ENCODE measurements at regions not wholly inside any gene's neighbourhood (a gene's known extent, or its start where the extent isn't known, plus 50 kb on each side); places are given as distances from the start of the nearest gene placed in this dataset.
"Not testable (repeated sequence)": the region's sequence is repeated elsewhere in the genome, so short reads cannot be mapped to it uniquely, and the experiment has no call there.

DNA sequence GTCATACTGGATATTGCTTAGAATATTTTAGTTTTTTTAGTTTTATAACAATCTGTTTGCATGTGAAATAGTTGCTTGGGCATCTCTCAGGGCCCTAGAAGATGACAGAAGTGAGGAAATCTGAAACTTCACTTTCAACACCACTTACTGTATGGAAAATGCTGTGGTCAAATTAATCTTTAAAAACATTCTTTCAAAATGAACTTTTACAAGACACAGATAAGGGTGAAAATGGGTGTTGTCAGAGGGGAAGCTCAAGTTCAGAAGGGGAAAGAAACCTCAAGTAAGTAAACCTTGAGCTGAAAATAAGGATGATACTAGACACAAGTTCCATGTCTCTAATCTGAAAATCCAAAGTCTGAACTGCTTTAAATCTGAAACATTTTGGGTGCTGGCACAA is 1840.1 kb upstream of the RAG2 start:
- peaks cover 10% of the 10 kb centered on the region for H3K9me3 Mint-ChIP-seq
- no peak for DNase-seq
- H3K4me1 Mint-ChIP-seq, result no peaks in the 10 kb centered on the region
- H3K36me3 Mint-ChIP-seq (ENCODE audit: low read depth), result no peaks in the 10 kb centered on the region
- H3K4me3 Mint-ChIP-seq, result no peak overlapping the region
- H3K27ac Mint-ChIP-seq, result no peak overlapping the region
- ChIA-PET POLR2A (no interaction called here), CTCF (no interaction called here)
- no peaks in the 10 kb centered on the region for H3K27me3 Mint-ChIP-seq

DNA sequence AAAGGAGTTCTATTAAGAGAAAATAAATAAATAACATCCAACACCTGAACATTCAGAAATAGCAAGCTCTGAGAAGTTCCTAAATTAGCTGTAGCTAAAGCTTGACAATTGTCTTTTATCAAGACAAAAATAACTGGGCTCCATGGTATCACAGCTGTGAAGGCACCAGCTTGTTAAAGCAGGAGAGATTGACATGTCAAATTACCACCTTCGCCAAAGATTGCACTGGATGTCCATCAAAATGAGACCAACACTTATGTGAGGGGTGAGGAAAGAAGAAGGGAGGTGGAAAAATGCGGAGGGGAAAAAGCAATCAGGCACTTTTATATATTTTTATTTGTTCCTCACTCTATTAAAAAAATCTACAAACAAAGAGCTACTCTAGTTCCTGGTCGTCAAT is 1827.5 kb upstream of the RAG2 start:
- no peaks in the 10 kb centered on the region for H3K36me3 Mint-ChIP-seq (ENCODE audit: low read depth)
- no peak for DNase-seq
- peaks cover 5% of the 10 kb centered on the region for H3K9me3 Mint-ChIP-seq
- no peak overlapping the region for H3K27ac Mint-ChIP-seq
- no peaks in the 10 kb centered on the region for H3K27me3 Mint-ChIP-seq
- H3K4me3 Mint-ChIP-seq, result no peak overlapping the region
- CTCF ChIA-PET, result no interaction called here
- POLR2A ChIA-PET, result no interaction called here
- H3K4me1 Mint-ChIP-seq, result no peaks in the 10 kb centered on the region

DNA sequence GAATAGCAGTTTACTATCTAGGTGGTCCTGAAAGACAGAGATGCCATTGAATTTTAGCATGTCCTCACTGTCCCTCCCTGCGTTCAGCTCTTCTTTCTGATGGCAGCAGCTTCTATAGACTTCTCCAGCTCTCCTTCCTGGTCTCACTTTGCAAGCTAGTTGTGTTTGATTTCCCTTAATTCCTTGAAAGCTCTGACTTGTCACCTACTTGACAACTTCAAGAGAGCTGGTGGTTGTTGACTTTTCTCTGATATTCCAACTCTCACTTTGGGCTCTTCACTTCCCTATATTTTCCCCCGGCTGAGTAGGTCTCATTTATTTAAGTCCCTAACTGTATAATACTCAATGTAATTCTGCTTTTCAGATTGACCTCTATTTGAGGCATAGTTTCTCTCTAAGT is 1825.0 kb upstream of the RAG2 start:
- ChIA-PET CTCF (no interaction called here), POLR2A (no interaction called here)
- H3K9me3 Mint-ChIP-seq, result peaks cover 6% of the 10 kb centered on the region
- H3K4me3 Mint-ChIP-seq, result no peak overlapping the region
- H3K27ac Mint-ChIP-seq, result no peak overlapping the region
- H3K36me3 Mint-ChIP-seq (ENCODE audit: low read depth), result no peaks in the 10 kb centered on the region
- no peak for DNase-seq
- no peaks in the 10 kb centered on the region for H3K4me1 Mint-ChIP-seq
- no peaks in the 10 kb centered on the region for H3K27me3 Mint-ChIP-seq

DNA sequence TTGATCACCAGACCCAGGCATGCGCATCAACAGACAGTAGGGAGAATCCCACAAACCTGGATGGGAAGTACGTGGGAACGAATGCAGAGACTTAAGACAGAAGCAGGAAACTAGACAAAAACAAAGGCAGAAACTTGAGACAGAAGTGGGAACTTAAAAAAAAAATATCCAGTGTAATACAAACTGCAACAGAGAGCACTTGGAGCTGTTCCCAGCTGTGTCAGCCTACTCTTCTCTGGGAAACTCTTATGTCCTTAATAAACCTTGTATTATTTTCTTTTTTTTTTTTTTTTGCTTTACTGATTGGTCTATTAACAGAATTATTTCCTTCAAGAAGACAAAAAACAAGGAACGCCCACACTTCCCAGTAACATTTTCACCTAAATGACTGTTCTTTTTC is 1818.1 kb upstream of the RAG2 start:
- Mint-ChIP-seq H3K36me3 (ENCODE audit: low read depth) (no peaks in the 10 kb centered on the region), H3K4me1 (no peaks in the 10 kb centered on the region), H3K4me3 (no peak overlapping the region), H3K9me3 (peaks cover 32% of the 10 kb centered on the region), H3K27me3 (no peaks in the 10 kb centered on the region), H3K27ac (no peak overlapping the region)
- DNase-seq, result no peak
- ChIA-PET POLR2A (no interaction called here), CTCF (no interaction called here)

DNA sequence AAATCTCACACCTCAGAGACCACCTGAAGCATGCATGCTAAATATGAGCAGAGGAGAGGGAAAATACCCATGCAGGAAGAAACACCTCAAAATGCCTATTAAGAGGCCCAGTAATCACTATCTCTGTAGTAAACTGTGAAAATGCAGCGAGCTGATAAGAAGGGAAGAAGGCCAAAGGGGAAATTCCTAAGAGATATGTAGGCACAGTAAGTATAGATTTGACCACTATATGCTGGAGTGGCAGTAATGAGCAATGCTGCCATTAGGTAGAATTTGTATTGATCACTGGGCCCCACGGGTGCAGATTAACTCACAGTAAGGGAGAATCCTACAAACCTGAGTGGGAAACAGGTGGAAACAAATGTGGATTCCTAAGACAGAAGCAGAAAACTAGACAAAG is 1813.1 kb upstream of the RAG2 start:
- Mint-ChIP-seq H3K36me3 (ENCODE audit: low read depth) (no peaks in the 10 kb centered on the region), H3K4me1 (no peaks in the 10 kb centered on the region), H3K27me3 (no peaks in the 10 kb centered on the region), H3K27ac (no peak overlapping the region), H3K4me3 (no peak overlapping the region), H3K9me3 (peaks cover 28% of the 10 kb centered on the region)
- ChIA-PET CTCF (no interaction called here), POLR2A (no interaction called here)
- no peak for DNase-seq

DNA sequence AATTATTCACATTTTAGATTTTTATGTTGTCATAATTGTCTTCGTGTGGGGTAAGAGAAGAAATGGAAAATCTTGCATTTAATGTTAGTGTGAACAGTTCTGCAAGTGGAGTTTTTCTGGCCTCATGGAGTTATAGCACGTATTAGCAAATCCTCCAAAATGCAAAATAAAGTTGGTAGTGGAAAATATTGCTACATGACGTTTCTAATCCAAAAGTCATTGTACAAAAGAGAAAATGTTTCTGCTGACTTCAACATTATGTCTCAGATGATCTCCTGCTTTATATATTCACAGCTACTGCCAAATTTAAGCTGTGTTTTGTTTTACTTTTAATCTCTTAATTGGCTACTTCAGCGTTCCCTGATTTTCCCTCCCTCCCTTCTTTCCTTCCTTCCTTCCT is 1804.0 kb upstream of the RAG2 start:
- H3K9me3 Mint-ChIP-seq, result peaks cover 11% of the 10 kb centered on the region
- CTCF ChIA-PET, result no interaction called here
- no peaks in the 10 kb centered on the region for H3K27me3 Mint-ChIP-seq
- POLR2A ChIA-PET, result no interaction called here
- H3K4me1 Mint-ChIP-seq, result no peaks in the 10 kb centered on the region
- H3K36me3 Mint-ChIP-seq (ENCODE audit: low read depth), result no peaks in the 10 kb centered on the region
- H3K4me3 Mint-ChIP-seq, result no peak overlapping the region
- no peak for DNase-seq
- no peak overlapping the region for H3K27ac Mint-ChIP-seq

DNA sequence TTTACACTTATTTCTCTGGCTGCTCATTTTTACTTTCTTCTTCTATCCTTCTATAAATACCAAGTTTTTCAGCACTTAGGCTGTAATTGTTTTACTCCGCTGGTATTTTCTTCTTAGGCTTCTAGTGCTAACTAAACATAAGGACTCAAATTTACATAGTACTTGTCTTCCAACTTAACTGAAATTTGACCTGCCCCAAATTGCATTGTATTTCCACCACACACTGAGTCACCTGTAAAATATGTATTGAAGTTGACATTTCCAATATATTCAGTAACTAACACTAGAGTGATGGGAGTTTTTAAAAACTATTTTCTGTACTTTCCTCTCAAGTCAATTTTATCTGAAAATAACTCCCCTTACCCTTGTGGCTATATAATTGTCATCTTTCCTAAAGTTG is 1794.1 kb upstream of the RAG2 start:
- no peaks in the 10 kb centered on the region for H3K36me3 Mint-ChIP-seq (ENCODE audit: low read depth)
- no peak for DNase-seq
- POLR2A ChIA-PET, result no interaction called here
- H3K4me3 Mint-ChIP-seq, result no peak overlapping the region
- no peaks in the 10 kb centered on the region for H3K27me3 Mint-ChIP-seq
- no peaks in the 10 kb centered on the region for H3K4me1 Mint-ChIP-seq
- H3K27ac Mint-ChIP-seq, result no peak overlapping the region
- CTCF ChIA-PET, result no interaction called here
- peaks cover 7% of the 10 kb centered on the region for H3K9me3 Mint-ChIP-seq

DNA sequence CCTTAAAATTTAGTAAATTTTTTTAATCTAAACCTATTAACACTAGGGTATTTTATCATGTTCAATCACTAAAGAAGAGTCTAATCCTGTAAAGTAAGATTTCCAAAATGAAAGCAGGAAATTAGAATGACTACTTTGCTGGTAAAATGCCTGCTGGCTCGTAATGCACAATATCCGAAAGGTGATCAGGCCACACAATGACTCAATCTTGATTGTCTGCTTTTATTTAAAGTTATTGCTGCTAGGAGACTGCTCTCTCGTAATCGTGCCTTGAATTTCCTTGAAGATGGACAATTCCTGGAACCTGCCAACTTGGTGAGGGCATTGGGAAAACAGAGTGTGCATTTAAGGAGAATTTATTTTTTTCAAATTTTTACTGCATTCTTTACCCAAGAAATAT is 1786.5 kb upstream of the RAG2 start:
- no peaks in the 10 kb centered on the region for H3K4me1 Mint-ChIP-seq
- H3K36me3 Mint-ChIP-seq (ENCODE audit: low read depth), result no peaks in the 10 kb centered on the region
- no peak overlapping the region for H3K4me3 Mint-ChIP-seq
- DNase-seq, result no peak
- no peaks in the 10 kb centered on the region for H3K27me3 Mint-ChIP-seq
- no peak overlapping the region for H3K27ac Mint-ChIP-seq
- ChIA-PET CTCF (no interaction called here), POLR2A (no interaction called here)
- H3K9me3 Mint-ChIP-seq, result peaks cover 2% of the 10 kb centered on the region

DNA sequence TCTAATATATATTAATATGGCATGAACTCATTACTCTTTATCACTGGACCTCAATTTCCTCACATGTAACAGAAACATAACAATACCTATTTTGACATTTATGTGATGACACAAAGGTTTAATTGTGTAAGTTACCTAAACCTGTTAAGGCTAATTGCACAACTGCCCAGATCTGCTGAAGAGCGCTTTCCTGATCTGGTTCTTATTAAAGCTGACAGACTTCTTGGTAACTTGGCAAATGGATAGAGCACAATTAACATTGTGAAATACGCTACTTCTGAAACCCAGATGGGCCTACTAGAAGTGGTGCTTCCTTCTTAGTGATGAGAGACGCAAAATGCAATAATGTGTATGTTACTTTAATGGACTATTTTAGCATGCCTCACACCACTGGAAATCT is 1767.2 kb upstream of the RAG2 start:
- Mint-ChIP-seq H3K4me3 (no peak overlapping the region), H3K36me3 (ENCODE audit: low read depth) (no peaks in the 10 kb centered on the region)

DNA sequence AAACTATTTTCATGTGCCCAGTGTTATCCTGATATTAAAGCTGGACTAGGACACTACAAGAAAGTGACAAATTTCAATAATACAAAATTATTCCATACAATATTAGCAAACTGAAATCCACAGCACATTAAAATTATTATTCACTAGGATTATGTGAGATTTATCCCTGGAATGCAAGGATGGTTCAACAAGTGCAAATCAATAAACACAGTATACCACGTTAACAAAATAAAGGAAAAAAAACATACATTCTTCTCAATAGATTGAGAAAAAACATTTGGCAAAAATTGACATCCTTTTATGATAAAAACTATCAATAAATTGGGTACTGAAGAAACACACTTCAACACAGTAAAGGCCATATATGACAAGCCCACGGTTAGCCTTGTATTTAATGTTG is 1758.2 kb upstream of the RAG2 start:
- Mint-ChIP-seq H3K4me3 (no peak overlapping the region), H3K27me3 (no peaks in the 10 kb centered on the region), H3K27ac (no peak overlapping the region), H3K36me3 (ENCODE audit: low read depth) (no peaks in the 10 kb centered on the region), H3K9me3 (peaks cover 4% of the 10 kb centered on the region), H3K4me1 (no peaks in the 10 kb centered on the region)
- CTCF ChIA-PET, result no interaction called here
- no peak for DNase-seq
- POLR2A ChIA-PET, result no interaction called here

More for the DNA sequence above, 1767.2 kb upstream of the RAG2 start:
- no peak for DNase-seq
- Mint-ChIP-seq H3K27ac (no peak overlapping the region), H3K27me3 (no peaks in the 10 kb centered on the region), H3K9me3 (peaks cover 13% of the 10 kb centered on the region), H3K4me1 (no peaks in the 10 kb centered on the region)
- ChIA-PET POLR2A (no interaction called here), CTCF (no interaction called here)

DNA sequence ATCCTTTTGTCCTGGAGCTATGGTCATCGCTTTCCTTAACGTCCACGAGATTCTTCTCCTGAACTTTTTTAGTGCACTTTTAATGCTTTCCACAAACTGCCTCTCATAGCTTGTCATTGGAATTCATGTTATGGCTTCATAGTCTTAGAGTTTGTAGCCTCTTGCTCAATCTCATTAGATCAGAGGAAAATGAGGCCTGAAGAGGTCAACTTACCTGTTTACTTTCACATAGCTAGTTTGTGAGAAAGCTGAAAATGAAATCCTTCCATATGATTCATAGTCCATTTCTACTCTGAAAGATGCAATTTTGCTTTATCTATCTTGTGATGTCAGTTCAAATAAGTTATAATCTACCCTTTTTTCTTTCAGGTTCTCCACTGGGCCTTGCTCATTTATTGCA is 1747.2 kb upstream of the RAG2 start:
- POLR2A ChIA-PET, result no interaction called here
- Mint-ChIP-seq H3K27ac (no peak overlapping the region), H3K4me1 (no peaks in the 10 kb centered on the region), H3K27me3 (no peaks in the 10 kb centered on the region), H3K9me3 (peaks cover 15% of the 10 kb centered on the region), H3K4me3 (no peak overlapping the region), H3K36me3 (ENCODE audit: low read depth) (no peaks in the 10 kb centered on the region)
- DNase-seq, result no peak
- CTCF ChIA-PET, result no interaction called here

DNA sequence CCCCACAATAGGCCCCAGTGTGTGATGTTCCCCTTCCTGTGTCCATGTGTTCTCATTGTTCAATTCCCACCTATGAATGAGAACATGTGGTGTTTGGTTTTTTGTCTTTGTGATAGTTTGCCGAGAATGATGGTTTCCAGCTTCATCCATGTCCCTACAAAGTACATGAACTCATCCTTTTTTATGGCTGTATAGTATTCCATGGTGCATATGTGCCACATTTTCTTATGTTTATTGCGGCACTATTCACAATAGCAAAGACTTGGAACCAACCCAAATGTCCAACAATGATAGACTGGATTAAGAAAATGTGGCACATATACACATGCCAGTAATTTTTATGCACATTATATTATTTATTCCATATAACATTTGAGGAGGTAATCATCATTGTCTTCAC is 1743.6 kb upstream of the RAG2 start:
- H3K27ac Mint-ChIP-seq; H3K36me3 Mint-ChIP-seq (ENCODE audit: low read depth); DNase-seq; H3K27me3 Mint-ChIP-seq; H3K4me1 Mint-ChIP-seq; CTCF ChIA-PET; POLR2A ChIA-PET; H3K4me3 Mint-ChIP-seq: not testable (repeated sequence)
- peaks cover 16% of the 10 kb centered on the region for H3K9me3 Mint-ChIP-seq

DNA sequence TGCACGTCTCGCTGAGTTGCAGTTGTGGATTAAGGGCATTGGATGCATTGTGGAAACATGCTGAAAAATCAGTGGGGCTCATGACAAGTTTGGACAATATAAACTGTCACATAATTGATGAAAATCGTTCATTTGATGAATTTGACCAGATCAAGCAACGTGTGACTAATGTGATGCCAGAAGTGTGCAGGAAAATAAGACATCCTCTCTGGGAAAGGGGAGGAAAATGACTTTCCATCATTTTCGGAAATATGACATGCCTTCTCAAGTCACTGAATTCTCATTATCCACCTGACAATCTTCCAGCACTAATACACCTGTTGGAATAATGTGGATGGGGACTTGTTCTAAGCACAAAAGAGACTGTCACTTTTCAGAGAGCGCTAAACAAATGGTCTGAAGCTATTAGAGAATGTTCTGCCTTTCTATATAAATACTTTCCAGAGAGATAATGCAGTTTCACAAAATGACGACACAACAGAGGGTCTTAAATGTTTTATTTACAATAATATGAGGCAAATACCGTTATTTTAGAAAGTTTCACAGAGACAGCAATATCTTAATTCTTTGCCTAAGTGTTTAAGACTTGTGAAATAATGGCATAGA is 1741.9 kb upstream of the RAG2 start:
- Mint-ChIP-seq H3K36me3 (ENCODE audit: low read depth) (no peaks in the 10 kb centered on the region), H3K9me3 (peaks cover 25% of the 10 kb centered on the region), H3K4me3 (no peak overlapping the region), H3K27me3 (no peaks in the 10 kb centered on the region), H3K4me1 (no peaks in the 10 kb centered on the region), H3K27ac (no peak overlapping the region)
- ChIA-PET CTCF (no interaction called here), POLR2A (no interaction called here)
- no peak for DNase-seq

DNA sequence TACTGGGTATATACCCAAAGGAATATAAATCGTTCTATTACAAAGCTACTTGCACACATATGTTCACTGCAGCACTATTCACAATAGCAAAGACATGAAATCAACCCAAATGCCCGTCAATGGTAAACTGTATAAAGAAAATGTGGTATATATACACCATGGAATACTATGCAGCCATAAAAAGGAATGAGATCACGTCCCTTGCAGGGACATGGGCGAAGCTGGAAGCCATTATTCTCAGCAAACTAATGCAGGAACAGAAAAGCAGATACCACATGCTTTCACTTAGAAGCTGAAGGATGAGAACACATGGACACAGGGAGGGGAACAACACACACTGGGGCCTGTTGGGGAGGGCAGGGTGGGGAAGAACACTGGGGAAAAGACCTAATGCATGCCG is 1740.0 kb upstream of the RAG2 start:
- H3K9me3 Mint-ChIP-seq, result peaks cover 25% of the 10 kb centered on the region
- H3K4me3 Mint-ChIP-seq; H3K36me3 Mint-ChIP-seq (ENCODE audit: low read depth); DNase-seq; H3K4me1 Mint-ChIP-seq; H3K27ac Mint-ChIP-seq; POLR2A ChIA-PET; H3K27me3 Mint-ChIP-seq; CTCF ChIA-PET: not testable (repeated sequence)

DNA sequence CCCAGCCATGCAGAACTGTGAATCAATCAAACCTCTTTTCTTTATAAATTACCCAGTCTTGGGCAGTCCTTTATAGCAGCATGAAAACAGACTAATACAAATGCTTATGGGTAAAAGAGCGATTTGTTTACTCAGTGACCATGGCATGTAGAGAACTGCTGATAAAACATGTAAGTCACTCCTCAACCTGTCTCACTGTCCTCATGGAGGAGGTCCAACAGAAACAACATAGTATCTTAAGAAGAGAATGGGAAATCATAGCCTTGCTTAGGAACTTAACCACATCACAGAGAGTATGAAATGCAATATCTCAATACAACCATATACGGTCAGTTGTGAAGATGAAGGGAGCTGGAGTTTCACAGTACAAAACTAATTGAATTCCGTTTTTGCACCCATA is 1734.0 kb upstream of the RAG2 start:
- peaks cover 15% of the 10 kb centered on the region for H3K9me3 Mint-ChIP-seq
- ChIA-PET POLR2A (no interaction called here), CTCF (no interaction called here)
- no peaks in the 10 kb centered on the region for H3K27me3 Mint-ChIP-seq
- no peak for DNase-seq
- H3K36me3 Mint-ChIP-seq (ENCODE audit: low read depth), result no peaks in the 10 kb centered on the region
- H3K4me1 Mint-ChIP-seq, result no peaks in the 10 kb centered on the region
- H3K27ac Mint-ChIP-seq, result no peak overlapping the region
- H3K4me3 Mint-ChIP-seq, result no peak overlapping the region
